ENCODE measurements at regions not wholly inside any gene's neighbourhood (a gene's known extent, or its start where the extent isn't known, plus 50 kb on each side); places are given as distances from the start of the nearest gene placed in this dataset.

DNA sequence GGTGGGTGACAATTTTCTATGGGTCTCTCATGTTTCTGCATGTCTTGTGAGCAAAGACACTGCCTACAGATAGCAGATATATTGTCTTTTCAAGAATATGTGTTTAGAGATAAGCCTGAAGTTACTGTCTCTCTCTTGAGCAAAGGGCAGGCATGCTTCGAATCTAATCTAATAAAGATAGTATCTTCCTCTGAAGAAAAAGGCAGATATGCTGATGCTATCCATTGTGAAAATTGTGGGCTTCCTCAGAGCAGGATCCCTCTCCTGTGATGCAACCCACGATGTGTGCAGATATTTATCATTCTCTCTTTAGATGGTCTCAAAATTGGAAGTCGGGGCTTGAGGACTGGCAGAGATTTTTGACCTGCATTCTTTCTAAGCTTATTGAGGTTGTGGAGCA, 187.0 kb downstream of the DACT1 start:
- Histone ChIP-seq H3K9me3 (ENCODE audit: low read length) (0 out of 2 replicates have a peak, but pooled peaks cover 10% of the 10 kb centered on the region), H3K79me2 (ENCODE audit: insufficient read depth, low read depth, low read length) (no peaks in the 10 kb centered on the region), H3K4me1 (ENCODE audit: insufficient read depth, low read length, poor library complexity, severe bottlenecking) (no peaks in the 10 kb centered on the region), H3K27ac (ENCODE audit: low read depth, low read length, poor library complexity, severe bottlenecking) (no peak overlapping the region), H3K36me3 (ENCODE audit: insufficient read depth, low read length) (no peaks in the 10 kb centered on the region), H3K4me2 (ENCODE audit: low read length) (no peak overlapping the region), H3K9me2 (ENCODE audit: insufficient read depth, low read length) (no peaks in the 10 kb centered on the region), H4K20me1 (ENCODE audit: insufficient read depth, low read length) (no peaks in the 10 kb centered on the region), H2AFZ (ENCODE audit: low read length) (no peak overlapping the region), H3K4me3 (ENCODE audit: low read depth, low read length, poor library complexity, severe bottlenecking) (no peak overlapping the region)
- BruUV-seq (replicated peaks): no TSS peak
- TF ChIP-seq EZH2phosphoT487 (IDR thresholded peaks at IDR 0.05; ENCODE audit: borderline replicate concordance, low read depth, low read length): no peak
- no peak for TF ChIP-seq CTCF (conservative IDR thresholded peaks at IDR 0.05; ENCODE audit: low read length)
- no peak for DNase-seq (ENCODE audit: low spot score)
- intact Hi-C loops (cut with micrococcal nuclease; ENCODE audit: unreplicated experiment): no loop called here
- ChIA-PET POLR2A (no interaction called here), CTCF (ENCODE audit: unreplicated experiment) (no interaction called here)

- POLR2A ChIA-PET: no interaction called here
Measured at GRCh38 chr14:58825606-58826005, 187.8 kb downstream of the DACT1 start.

More at GRCh38 chr14:58825606-58826005, 187.8 kb downstream of the DACT1 start:
- intact Hi-C loops (cut with micrococcal nuclease; ENCODE audit: unreplicated experiment): no loop called here
- Histone ChIP-seq H3K36me3 (ENCODE audit: insufficient read depth, low read length) (no peaks in the 10 kb centered on the region), H3K4me1 (ENCODE audit: insufficient read depth, low read length, poor library complexity, severe bottlenecking) (no peaks in the 10 kb centered on the region), H3K4me3 (ENCODE audit: low read depth, low read length, poor library complexity, severe bottlenecking) (no peak overlapping the region), H2AFZ (ENCODE audit: low read length) (no peak overlapping the region), H3K9me2 (ENCODE audit: insufficient read depth, low read length) (no peaks in the 10 kb centered on the region), H3K79me2 (ENCODE audit: insufficient read depth, low read depth, low read length) (no peaks in the 10 kb centered on the region), H3K27ac (ENCODE audit: low read depth, low read length, poor library complexity, severe bottlenecking) (no peak overlapping the region), H4K20me1 (ENCODE audit: insufficient read depth, low read length) (no peaks in the 10 kb centered on the region), H3K4me2 (ENCODE audit: low read length) (no peak overlapping the region), H3K9me3 (ENCODE audit: low read length) (0 out of 2 replicates have a peak, but pooled peaks cover 10% of the 10 kb centered on the region)
- DNase-seq (ENCODE audit: low spot score): no peak
- CTCF ChIA-PET (ENCODE audit: unreplicated experiment): no interaction called here
- no TSS peak for BruUV-seq (replicated peaks)
- TF ChIP-seq EZH2phosphoT487 (IDR thresholded peaks at IDR 0.05; ENCODE audit: borderline replicate concordance, low read depth, low read length): no peak
- no peak for TF ChIP-seq CTCF (conservative IDR thresholded peaks at IDR 0.05; ENCODE audit: low read length)

All from OCI-LY7 (cell line).